BE2C (cell line): ENCODE measurements at regions not wholly inside any gene's neighbourhood (a gene's known extent, or its start where the extent isn't known, plus 50 kb on each side); places are given as distances from the start of the nearest gene placed in this dataset.

Experiments
- DNase-seq: peaks from one replicate; pipeline ENCODE4 v3.0.0-alpha.2; 2020
- H3K27me3 ChIP-seq: fragments of 250-450 bp; sonication (Bioruptor Pico); 2 replicates; pipeline ENCODE4 v1.5.1; 2020; ENCODE audit warnings: mild to moderate bottlenecking
- H3K36me3 ChIP-seq: fragments of 250-450 bp; sonication (Bioruptor Pico); 2 replicates; pipeline ENCODE4 v1.5.1; 2020; ENCODE audit warnings: mild to moderate bottlenecking
- H3K4me1 ChIP-seq: fragments of 250-450 bp; sonication (Bioruptor Pico); 2 replicates; pipeline ENCODE4 v1.5.1; 2020
- H3K4me3 ChIP-seq: 2 replicates; pipeline ENCODE4 v1.5.1; 2011; ENCODE audit warnings: low read depth, low read length
- H3K9me3 ChIP-seq: fragments of 250-450 bp; sonication (Bioruptor Pico); 2 replicates; pipeline ENCODE4 v1.5.1; 2020
- TF ChIP-seq, protein P1 (sequence below): IDR thresholded peaks from 2 replicates; pipeline ENCODE4 v1.5.1; 2012; ENCODE audit warnings: mild to moderate bottlenecking, low read depth, low read length

DNA sequence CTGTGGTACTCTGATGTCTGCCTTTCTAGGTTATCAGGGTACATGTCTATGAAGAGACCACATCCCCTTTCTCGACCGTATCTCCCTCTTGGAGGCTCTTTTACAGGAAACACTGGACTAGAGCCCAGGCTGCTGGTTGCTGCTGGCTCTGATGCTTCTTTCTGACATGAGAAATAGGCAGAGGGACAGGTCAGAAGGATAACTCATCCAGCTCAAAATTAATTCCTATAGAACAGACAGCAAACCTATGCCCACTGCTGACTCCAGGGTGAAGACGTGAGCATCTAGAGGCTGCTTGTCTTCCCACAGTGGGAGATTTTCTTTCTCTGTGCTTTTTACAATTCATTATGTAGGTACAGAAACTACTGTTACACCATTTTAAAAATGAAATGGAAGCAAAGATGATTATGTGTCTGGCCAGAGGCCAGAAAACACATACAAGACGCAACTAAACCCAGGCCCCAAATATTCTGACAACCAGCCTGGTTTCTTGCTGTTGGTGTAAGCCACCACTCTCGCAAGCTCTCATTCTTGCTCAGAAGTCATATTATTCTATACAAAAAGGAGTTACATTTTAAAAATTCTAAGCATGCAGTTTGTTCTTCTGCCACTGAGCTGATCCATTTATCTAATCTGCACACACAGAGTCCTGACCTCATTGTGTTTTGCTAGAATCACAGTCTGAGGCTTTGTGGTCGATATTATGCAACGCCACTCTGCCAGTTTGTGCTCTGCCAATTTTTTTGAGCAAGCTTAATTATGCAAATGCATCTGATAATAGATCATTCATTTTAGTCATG lies 424.3 kb downstream of the KIF20B start:
- DNase-seq: no peak
- no peaks in the 10 kb centered on the region for H3K36me3 ChIP-seq
- H3K4me3 ChIP-seq: no peak overlapping the region
- H3K9me3 ChIP-seq: no peaks in the 10 kb centered on the region
- H3K27me3 ChIP-seq: no peaks in the 10 kb centered on the region
- H3K4me1 ChIP-seq: no peaks in the 10 kb centered on the region
- TF ChIP-seq, protein P1, sequence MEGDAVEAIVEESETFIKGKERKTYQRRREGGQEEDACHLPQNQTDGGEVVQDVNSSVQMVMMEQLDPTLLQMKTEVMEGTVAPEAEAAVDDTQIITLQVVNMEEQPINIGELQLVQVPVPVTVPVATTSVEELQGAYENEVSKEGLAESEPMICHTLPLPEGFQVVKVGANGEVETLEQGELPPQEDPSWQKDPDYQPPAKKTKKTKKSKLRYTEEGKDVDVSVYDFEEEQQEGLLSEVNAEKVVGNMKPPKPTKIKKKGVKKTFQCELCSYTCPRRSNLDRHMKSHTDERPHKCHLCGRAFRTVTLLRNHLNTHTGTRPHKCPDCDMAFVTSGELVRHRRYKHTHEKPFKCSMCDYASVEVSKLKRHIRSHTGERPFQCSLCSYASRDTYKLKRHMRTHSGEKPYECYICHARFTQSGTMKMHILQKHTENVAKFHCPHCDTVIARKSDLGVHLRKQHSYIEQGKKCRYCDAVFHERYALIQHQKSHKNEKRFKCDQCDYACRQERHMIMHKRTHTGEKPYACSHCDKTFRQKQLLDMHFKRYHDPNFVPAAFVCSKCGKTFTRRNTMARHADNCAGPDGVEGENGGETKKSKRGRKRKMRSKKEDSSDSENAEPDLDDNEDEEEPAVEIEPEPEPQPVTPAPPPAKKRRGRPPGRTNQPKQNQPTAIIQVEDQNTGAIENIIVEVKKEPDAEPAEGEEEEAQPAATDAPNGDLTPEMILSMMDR: no peak

DNA sequence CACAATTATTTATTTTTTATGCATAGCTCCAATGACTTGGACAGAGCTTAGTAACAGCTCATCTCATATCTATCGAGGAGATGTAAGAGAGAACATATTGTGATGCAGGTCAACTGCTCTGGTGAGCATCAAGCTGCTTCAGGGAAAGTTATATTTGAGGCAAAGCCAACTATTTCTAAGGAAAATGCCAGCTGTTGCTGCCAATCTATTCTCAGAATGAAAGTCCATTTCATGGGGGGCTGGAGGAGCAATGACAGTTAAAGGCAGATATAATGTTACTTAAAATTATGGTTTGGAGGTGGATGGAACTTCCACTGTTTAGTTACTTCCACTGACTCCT lies 424.8 kb downstream of the KIF20B start:
- no peak overlapping the region for H3K4me3 ChIP-seq
- TF ChIP-seq, protein P1: no peak
- no peaks in the 10 kb centered on the region for H3K27me3 ChIP-seq
- H3K9me3 ChIP-seq: no peaks in the 10 kb centered on the region
- no peaks in the 10 kb centered on the region for H3K4me1 ChIP-seq
- DNase-seq: no peak
- no peaks in the 10 kb centered on the region for H3K36me3 ChIP-seq

DNA sequence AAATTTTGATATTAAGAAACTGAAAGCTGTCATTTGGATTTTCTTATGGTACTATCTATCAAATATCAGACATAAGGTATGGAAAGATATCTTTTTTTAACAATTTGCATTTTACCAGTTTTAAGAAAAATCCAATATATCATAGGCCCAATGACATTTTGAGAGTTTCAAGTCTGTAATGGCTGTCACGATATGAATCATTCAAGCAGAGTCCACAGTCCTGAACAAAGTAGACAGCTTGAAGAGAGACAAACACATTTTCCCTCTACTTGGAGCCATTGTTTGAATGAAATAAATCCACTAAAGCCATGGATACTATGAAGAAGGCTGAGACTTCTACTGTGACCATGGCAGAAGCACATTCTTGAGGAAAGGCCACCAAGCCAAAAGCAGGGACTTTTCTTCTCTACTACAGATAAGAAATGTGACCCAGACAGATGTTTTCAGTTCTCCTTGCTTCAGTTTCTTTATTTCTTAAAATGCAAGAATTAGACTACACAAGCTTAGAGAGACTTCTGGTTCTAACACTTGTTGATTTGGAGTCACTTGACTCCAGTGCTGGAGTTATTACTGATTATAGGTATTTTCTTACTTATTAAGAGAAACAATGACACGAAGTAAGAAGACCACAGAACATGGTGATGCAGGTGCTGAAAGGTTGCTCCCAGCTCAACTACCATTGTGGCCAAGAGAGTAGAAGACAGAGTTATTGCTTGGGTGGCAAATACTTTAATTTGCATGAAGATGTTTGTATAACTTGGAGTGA lies 429.1 kb downstream of the KIF20B start:
- Histone ChIP-seq H3K36me3 (no peaks in the 10 kb centered on the region), H3K4me3 (no peak overlapping the region), H3K9me3 (no peaks in the 10 kb centered on the region; the same call in 1 of the 2 replicates), H3K4me1 (no peaks in the 10 kb centered on the region), H3K27me3 (no peaks in the 10 kb centered on the region)
- no peak for DNase-seq
- TF ChIP-seq, protein P1: no peak

DNA sequence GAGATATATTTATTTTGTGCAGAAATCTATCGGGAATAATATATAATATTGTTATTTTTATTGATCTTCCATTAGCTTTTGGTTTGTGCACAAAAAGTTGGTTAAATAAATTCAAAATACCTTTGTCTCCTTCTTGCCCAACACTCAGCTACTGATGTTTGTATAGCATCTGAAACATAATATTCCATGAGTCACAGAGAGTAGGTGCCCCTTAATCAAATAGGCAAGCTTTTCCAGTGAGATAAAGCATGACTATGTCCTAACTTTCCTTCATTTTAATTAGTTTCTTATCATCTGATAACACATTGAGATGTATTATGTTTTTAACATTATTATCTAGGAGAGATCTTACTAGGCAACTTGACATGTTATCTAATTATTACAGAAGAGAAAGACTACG lies 432.2 kb downstream of the KIF20B start:
- H3K36me3 ChIP-seq: no peaks in the 10 kb centered on the region
- H3K4me1 ChIP-seq: no peaks in the 10 kb centered on the region
- no peaks in the 10 kb centered on the region for H3K27me3 ChIP-seq
- no peak for DNase-seq
- no peaks in the 10 kb centered on the region; the same call in 1 of the 2 replicates for H3K9me3 ChIP-seq
- TF ChIP-seq, protein P1: no peak
- no peak overlapping the region for H3K4me3 ChIP-seq

DNA sequence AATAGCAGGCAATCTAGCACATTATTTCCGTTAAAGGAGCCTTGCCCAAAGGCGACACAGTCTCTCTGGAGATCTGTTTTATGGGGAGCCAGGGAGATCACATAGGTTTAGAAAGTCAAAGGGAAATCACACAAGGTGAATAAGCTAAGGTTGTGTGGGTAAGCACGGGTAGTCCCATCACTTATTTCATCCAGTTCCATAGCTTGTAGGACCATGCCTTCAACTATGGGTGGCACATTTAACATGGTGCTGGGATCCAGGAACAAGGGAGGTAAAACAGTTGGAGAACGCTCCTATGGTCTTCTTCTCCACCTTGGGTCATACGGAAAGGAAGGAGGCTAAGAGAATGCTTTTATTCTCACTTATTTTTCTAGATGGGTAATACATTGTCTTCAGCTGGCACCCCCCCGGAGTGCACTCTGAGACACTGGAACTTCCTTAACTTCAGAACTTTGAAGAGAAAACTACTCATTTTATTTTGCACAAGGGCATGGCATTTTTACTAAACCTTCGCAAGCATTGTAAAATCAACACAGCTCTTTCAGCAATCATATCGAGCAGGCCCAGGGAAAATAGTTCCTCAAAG lies 435.4 kb downstream of the KIF20B start:
- H3K4me1 ChIP-seq: no peaks in the 10 kb centered on the region
- H3K9me3 ChIP-seq: no peaks in the 10 kb centered on the region; the same call in 1 of the 2 replicates
- H3K27me3 ChIP-seq: no peaks in the 10 kb centered on the region
- H3K36me3 ChIP-seq: no peaks in the 10 kb centered on the region
- H3K4me3 ChIP-seq: no peak overlapping the region
- TF ChIP-seq, protein P1: no peak
- DNase-seq: no peak
